ENCODE measurements at regions not wholly inside any gene's neighbourhood (a gene's known extent, or its start where the extent isn't known, plus 50 kb on each side); places are given as distances from the start of the nearest gene placed in this dataset.
"Not testable (repeated sequence)": the region's sequence is repeated elsewhere in the genome, so short reads cannot be mapped to it uniquely, and the experiment has no call there.

GRCh38 chr3:72067721-72068120 lies 282.8 kb upstream of the PROK2 start:
- Histone ChIP-seq H3K9me3 (peaks cover 7% of the 10 kb centered on the region), H3K27ac (no peak overlapping the region), H3K36me3 (no peaks in the 10 kb centered on the region), H3K4me3 (no peak overlapping the region), H3K27me3 (ENCODE audit: low read depth) (no peaks in the 10 kb centered on the region), H3K4me1 (no peaks in the 10 kb centered on the region)
- intact Hi-C loops (cut with DNase I), result no loop called here
- DNase-seq, result no peak
- ATAC-seq, result no peak
- TF ChIP-seq CTCF (IDR thresholded peaks at IDR 0.05), result no peak

GRCh38 chr3:72065872-72066641 lies 281.1 kb upstream of the PROK2 start:
- Histone ChIP-seq H3K4me3 (no peak overlapping the region), H3K9me3 (peaks cover 7% of the 10 kb centered on the region), H3K27me3 (ENCODE audit: low read depth) (no peaks in the 10 kb centered on the region), H3K27ac (no peak overlapping the region), H3K36me3 (no peaks in the 10 kb centered on the region), H3K4me1 (no peaks in the 10 kb centered on the region)
- DNase-seq, result no peak
- ATAC-seq, result no peak
- intact Hi-C loops (cut with DNase I), result no loop called here
- TF ChIP-seq CTCF (IDR thresholded peaks at IDR 0.05), result no peak

GRCh38 chr3:72065236-72065635 lies 280.3 kb upstream of the PROK2 start:
- ATAC-seq (no peak), DNase-seq (no peak)
- no peaks in the 10 kb centered on the region for H3K36me3 ChIP-seq
- no peak overlapping the region for H3K4me3 ChIP-seq
- no peak for TF ChIP-seq CTCF (IDR thresholded peaks at IDR 0.05)
- H3K27me3 ChIP-seq (ENCODE audit: low read depth), result no peaks in the 10 kb centered on the region
- H3K4me1 ChIP-seq, result no peaks in the 10 kb centered on the region
- intact Hi-C loops (cut with DNase I), result no loop called here
- no peak overlapping the region for H3K27ac ChIP-seq
- H3K9me3 ChIP-seq, result peaks cover 7% of the 10 kb centered on the region

GRCh38 chr3:72064727-72065126 lies 279.8 kb upstream of the PROK2 start:
- H3K27me3 ChIP-seq (ENCODE audit: low read depth); H3K36me3 ChIP-seq; DNase-seq; H3K27ac ChIP-seq; H3K4me1 ChIP-seq; H3K4me3 ChIP-seq; H3K9me3 ChIP-seq; ATAC-seq; intact Hi-C loops (cut with DNase I): not testable (repeated sequence)

GRCh38 chr3:72062017-72062416 lies 277.1 kb upstream of the PROK2 start:
- Histone ChIP-seq H3K4me1 (no peaks in the 10 kb centered on the region), H3K36me3 (no peaks in the 10 kb centered on the region), H3K9me3 (peaks cover 7% of the 10 kb centered on the region), H3K27ac (no peak overlapping the region), H3K27me3 (ENCODE audit: low read depth) (no peaks in the 10 kb centered on the region), H3K4me3 (no peak overlapping the region)
- intact Hi-C loops (cut with DNase I), result no loop called here
- DNase-seq (no peak), ATAC-seq (no peak)
- no peak for TF ChIP-seq CTCF (IDR thresholded peaks at IDR 0.05)

GRCh38 chr3:72060447-72061034 lies 275.6 kb upstream of the PROK2 start:
- DNase-seq, result no peak
- no peaks in the 10 kb centered on the region for H3K4me1 ChIP-seq
- H3K9me3 ChIP-seq, result peaks cover 7% of the 10 kb centered on the region
- no peak for ATAC-seq
- intact Hi-C loops (cut with DNase I), result no loop called here
- H3K4me3 ChIP-seq, result no peak overlapping the region
- H3K27ac ChIP-seq, result no peak overlapping the region
- no peak for TF ChIP-seq CTCF (IDR thresholded peaks at IDR 0.05)
- H3K36me3 ChIP-seq, result no peaks in the 10 kb centered on the region
- H3K27me3 ChIP-seq (ENCODE audit: low read depth), result no peaks in the 10 kb centered on the region
